Endothelial cell of hepatic sinusoid (primary cell): ENCODE measurements at regions not wholly inside any gene's neighbourhood (a gene's known extent, or its start where the extent isn't known, plus 50 kb on each side); places are given as distances from the start of the nearest gene placed in this dataset.

Experiments used
- in situ Hi-C: cut with HindIII; loops from 2 replicates; pipeline ENCODE4 v1.10.0; 2017; ENCODE audit warnings: low sequenced_read_pairs

DNA sequence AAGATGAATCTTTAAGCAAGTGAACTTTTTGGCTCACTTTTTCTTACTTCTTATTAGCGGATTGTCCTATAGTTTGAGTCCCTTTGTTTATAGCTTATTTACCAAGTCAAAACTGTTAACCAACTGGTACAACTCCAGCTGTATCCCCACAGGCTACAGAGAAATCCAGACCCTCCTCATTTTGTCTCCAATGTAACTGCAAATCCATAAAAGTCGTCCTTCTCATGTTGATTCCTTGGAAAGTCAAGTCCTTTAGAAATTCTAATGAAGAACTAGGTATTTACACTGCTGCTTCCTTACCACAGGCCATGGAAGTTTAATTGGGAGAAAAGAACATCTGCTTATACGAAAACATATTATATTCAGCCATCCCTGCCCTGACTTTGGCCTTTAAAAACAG, 729.1 kb upstream of the NRSN1 start:
- in situ Hi-C loops: no loop called here

DNA sequence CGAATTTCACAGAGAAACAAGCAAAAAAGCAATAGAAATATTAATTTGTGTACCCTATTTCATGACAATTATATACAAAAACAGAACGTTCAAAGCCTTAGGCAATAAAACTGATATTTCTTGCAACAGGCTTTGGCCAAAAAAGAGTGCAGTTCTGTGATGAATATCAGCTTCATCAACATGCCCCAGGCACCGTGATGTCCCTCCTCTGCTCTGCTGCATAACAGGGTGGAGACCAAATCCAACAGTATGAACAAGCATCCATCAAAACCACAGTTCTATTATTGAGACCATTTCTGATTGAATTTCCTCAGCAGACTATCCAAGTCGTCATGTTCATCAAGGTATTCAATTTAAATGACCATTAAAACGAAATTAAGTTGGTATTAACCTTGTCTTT, 722.6 kb upstream of the NRSN1 start:
- in situ Hi-C loops: no loop called here

DNA sequence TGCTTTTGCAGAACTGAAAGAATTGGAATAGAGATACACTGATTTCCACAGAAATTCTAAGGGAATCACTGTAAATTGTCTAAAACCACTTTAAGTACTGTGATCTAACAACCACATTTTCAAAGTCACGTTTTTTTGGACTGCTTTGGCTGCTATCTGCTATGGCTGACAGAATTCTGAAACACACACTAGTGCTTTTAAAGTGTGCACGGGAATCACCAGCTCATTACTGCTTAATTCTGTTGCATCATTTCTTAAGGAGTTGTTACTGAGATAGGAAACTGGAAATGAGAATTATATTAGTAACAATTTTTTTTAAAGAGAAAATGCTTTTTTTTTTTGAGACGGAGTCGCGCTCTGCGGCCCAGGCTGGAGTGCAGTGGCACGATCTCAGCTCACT, 716.5 kb upstream of the NRSN1 start:
- in situ Hi-C loops: no loop called here

DNA sequence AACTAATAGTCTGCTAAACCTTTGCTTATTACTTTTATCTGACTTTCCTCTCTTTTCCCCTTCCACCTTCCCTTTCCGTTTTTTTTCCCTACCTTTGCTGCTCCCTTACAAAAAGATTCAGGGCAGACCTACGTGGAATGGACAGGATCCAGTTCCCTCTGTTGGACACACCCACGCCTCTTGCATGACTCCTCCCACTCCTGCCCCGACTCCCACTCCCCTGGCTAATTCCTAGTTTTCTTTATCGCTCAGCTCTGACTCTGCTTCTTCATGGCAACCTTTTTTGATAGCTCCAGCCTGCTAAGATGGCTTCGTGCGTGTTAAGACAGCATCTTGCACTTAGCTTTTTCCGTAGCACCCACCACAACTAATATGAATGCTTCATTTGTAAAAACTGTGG, 715.6 kb upstream of the NRSN1 start:
- in situ Hi-C loops: no loop called here

DNA sequence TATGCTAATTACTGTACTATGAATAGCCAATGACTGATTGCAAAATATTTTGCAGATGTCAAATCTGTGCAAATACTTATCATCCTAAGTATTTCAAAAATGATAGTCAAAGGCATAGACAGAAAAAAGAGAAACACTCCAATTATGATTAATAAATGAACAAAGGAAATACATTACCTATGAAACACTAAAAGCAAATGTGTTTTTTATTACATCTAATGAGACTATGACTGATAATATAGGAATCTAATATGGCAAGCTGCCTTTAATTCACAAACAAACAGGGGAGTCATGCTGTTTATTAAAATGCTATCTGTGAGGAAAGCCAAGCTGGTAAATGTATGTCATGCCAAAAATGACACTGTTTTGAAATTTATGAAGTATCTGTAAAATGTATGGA, 713.2 kb upstream of the NRSN1 start:
- in situ Hi-C loops: no loop called here

DNA sequence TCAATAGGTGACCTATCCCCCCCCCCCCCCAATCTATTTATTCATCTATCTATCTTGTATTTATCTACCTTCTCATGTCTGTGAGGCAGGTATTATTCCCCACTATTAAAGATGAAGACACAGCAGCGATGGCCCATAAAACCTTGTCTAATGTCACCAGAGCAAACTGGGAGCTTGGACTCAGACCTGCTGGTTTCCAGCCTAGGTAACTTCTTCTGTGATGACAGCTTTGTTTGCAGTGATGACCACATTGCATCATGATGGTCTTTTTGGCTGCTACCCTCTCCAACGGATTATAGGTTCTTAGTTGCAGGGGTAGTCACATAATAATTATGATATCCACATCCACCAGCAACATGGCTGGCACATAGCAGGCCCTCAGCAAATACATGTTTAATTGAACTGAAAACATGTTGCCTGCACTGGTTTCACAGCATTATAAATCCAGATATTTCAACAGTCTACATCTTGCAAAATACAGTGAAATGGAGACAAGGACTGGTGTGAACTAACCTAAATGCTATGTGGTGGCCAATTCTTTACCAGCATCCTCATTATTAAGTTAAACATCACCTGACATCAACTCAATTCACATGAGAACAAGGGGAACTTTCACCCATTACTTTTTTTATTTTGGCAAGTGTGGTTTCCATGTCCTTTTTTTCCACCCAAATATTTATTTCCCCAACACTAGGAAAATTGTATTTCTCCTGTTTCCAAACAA, 712.5 kb upstream of the NRSN1 start:
- in situ Hi-C loops: no loop called here

DNA sequence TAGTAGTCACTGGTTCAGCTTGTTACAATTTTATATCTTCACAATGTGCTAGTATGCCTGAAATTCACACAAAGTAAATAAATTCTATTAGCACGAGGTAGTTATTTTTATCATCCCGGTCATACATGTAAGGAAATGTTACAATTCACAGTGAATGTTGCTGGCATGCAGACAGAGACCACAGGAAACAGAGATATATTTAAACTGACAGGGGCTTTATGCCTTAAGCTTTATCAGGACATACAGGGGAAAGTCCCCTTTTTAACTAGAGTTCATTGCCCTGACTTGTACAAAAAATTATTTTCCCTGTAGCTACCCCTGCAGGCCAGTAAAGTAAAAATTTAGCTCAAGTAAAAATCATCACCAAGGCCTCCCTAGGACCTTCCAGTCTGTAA, 712.0 kb upstream of the NRSN1 start:
- in situ Hi-C loops: no loop called here

DNA sequence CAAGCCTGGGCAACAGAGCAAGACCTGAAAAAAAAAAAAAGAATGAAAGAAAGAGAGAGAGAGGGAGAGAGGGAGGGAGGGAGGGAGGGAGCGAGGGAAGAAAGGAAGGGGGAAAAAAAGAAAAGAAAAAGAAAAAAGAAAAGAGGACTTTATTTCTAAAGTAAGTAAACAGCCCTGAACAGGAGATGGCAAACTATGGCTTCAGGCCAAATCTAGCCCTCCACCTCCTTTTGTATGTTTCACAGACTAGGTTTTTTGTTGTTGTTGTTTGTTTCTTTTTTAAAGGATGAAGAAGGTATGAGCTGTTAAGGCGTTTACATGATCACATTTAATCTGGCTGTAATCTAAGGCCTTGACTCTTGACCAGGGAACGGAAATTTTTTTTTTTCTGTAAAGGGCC, 711.1 kb upstream of the NRSN1 start:
- in situ Hi-C loops: no loop called here

DNA sequence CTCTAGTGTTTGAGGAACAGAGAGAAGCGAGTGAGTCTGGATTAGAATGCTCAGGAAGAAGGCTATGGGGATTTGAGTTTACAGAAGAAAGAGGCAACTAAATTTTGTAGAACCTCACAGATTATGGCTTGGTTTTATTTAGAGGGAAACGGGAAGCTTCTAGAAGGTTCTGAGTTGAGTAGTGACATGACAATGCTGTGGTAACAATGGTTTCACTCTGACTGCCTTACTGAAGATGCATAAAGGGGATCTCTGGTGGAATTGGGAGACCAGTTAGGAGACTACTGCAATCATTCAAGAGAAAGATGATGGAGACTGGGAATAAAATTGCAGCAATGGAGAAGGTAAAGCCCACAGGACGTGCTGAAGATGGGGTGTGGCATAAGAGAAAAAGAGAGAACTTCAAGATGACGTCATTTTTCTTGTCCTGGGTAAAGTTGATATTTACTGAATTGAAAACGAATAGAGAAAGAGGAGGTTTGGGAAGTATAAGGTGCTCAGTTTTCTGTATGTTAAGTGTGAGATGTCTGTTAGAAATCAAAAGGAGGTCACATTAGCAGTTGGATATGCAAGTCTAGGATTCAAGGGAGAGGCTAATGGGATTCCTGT, 710.1 kb upstream of the NRSN1 start:
- in situ Hi-C loops: no loop called here

DNA sequence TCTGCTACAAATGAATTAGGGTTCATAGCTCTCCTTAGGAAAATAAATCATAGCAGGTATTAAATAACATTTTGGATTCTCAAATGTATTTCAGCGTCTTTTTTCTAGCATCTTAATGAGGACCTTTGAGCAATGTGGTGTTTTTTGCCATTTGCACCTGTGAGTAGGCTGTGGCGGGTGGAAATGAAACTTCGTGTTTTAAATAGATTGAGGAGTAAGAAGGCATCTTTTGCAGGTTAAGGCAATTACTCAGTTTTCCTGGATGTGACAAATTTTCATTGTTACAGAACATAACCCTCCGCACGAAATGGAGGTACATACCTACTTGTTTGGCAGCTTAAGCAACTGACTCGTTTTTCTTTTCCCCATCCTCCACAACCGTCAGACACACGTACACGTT, 708.9 kb upstream of the NRSN1 start:
- in situ Hi-C loops: no loop called here

DNA sequence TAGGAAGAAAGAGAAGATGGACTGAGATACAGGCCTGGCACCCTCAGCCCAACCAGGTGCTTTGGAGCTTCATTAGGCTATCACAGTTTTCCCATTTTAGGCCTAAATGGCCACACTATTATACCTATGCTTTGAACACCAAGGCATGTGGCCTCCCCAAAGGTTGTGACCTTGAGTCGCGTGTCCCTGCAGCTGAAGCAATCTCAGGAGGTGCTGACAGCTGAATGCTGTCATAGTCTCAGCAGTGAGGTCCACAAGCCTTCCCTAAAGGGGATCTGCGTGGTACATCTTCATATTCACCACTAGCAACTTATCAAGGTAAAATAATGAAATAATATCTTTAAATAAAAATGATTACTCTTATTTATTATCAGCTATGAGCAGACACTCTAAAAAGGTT, 707.9 kb upstream of the NRSN1 start:
- in situ Hi-C loops: no loop called here

DNA sequence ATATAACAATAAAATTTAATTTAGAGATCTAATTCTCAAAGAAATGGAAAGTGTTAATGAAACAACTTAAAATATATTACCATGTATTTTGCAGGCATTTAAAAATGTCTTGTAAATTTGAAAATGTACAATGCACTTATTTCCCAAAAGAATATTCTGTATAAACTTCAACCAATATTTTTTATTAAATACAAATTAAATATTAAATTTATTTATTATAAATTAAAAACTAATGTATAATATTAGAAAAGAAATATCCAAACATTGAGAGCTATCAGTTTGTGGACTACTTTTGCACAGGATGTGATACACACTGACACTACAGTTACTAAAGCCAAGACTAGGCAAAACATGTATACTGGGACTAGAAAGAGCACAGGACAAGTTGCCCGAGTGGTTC, 707.0 kb upstream of the NRSN1 start:
- in situ Hi-C loops: no loop called here

DNA sequence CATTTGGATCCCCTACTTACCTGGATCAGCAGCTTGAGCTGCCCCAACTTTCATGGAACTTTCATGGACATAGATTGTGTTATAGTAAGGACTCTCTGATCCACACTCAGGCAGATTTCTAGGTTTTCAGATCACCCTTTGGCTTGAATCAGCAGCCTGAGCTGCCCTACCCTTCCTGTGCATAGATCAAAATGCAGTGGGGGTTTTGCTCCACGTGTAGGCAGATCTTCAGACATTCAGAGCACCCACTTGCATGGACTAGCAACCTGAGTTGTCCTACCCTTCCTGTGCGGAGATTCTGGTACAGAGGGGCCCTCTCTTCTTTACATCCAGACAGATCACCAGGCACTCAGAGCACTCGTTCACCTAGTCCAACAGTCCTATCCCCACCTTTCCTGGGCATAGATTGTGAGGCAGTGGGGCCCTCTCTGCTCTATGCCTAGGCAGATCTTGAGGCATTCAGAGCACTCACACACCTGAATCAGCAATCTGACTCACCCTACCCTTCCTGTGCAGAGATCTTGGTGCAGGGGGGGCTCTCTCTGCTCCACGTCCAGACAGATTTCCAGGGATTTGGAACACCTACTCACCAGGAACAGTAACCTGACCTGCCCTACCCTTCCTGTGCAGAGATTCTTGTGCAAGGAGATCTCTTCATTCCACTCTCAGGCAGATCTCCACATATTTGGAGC, 705.2 kb upstream of the NRSN1 start:
- in situ Hi-C loops: no loop called here

DNA sequence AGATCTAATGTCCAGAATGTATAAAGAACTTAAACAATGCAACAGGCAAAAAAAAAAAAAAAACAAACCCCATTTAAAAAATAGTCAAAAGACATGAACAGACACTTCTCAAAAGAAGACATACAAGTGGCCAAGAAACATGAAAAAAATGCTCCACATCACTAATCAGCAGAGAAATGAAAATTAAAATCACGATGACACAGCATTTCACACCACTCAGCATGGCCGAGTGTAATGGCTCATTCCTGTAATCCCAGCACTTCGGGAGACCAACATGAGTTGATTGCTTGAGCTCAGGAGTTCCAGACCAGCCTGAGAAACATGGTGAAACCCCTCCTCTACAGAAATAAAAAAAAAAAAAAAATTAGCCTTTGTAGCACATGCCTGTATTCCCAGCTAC, 701.4 kb upstream of the NRSN1 start:
- in situ Hi-C loops: no loop called here

DNA sequence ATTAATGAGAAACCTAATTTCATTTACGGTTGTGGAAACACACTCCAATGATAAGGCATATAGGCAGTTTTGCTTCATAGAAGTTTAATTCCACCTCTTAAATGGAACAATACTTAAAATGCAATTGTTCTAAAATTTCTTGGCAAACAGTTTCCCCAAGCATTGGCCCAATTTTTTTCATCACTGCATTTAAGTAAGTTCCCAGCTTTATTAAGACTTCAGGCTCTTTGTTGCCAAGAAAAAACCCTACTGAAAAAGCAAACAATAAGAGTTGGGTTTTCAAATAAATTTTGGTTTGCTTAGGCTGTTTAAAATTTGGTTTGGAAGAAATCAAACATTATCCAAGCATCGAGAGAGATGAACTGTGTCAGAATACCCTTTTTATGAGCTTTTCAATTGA, 690.9 kb upstream of the NRSN1 start:
- in situ Hi-C loops: no loop called here

DNA sequence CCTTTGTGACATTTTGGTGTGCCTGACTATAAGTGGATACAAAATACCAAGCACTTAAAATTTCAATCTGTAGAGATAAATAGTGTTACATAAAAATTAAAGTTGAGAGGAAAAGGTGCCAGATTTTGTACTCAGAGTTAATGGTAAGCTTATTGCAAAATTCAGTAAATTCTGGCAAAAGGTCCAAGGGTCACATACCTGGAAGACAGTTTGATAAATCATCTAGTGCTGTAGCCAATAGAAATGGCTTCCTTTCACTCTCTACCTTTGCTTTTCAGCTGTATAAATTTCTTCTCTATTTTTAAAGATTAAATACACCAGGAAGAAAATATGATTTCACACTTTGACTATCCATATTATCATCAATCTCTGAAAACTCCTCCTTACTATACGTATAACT, 690.2 kb upstream of the NRSN1 start:
- in situ Hi-C loops: no loop called here

DNA sequence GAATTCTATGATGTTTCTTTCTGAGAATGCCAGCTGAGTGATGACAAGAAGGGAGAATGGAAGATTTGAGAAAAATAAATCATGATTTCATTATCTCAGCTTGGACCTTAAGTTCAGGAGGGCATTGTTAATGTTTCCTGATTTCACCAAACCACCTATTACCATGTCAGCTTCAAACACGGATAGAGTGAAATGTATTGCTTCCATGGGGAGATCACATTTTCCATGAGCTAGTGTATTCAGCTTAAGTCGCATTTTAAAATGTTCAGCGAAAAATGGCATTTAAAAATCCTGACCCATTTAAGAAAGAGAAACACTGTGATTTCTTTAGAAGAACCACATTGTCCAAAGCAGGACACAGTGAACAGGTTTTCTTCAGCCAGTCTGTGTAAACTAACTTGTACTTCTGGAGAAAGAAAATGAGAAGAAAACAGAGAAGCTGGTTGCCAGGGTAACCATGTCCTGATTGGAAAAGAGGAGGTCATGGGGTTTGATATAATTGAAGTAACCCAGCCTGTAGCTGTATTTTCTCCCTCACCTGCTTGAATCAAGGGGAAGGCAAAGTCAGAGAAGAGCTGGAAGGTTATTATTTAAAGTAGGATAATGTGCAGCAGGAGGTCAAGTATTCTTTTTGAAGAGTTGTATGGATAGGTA, 684.1 kb upstream of the NRSN1 start:
- in situ Hi-C loops: no loop called here

DNA sequence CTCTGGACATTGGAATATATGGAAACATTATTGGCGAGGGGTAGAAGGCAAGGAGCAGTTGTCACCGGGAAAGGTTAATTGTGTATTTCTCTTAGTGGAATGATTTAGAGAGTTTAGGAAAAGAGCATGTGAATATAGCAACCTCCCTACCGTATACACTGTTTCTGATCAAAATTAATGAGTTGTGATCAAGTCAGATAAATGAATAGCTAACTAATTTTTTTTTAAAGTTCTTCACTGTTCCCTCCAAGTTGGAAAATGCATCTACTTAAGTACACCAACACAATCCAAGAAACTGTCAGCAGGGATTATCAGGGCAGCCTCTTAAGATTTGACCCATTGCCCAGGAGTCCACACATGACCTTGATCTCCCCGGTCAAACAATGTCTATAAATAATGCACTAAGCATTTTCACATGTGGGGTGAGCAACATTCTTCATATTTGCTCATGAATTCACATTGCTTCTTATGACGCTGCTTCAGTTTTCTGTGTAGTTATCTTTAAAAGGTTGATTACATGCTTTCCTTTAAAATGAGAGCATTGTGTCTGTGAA, 680.8 kb upstream of the NRSN1 start:
- in situ Hi-C loops: no loop called here

DNA sequence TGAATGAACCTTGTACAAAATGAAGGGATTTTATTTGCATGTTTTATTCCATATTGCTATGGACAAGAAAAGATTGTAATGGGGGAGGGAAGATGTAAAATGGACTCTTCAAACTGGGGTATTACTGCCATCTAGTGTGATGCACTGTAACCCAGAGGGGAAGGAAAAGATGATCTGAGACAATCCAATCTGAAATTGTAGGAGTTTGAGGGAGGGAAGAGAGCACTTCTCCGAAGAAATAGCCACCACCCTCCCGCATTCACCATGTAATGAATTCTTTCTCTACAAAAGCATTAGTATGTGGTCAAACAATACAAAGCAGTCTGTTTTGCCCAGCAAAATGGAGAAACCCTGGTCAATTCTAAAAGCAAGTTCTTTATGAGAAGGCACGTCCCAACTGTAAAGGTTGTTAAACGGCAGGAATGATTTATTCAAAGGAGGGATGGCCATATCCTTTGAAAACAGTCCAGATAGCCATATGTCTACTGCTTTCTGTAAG, 679.5 kb upstream of the NRSN1 start:
- in situ Hi-C loops: no loop called here

DNA sequence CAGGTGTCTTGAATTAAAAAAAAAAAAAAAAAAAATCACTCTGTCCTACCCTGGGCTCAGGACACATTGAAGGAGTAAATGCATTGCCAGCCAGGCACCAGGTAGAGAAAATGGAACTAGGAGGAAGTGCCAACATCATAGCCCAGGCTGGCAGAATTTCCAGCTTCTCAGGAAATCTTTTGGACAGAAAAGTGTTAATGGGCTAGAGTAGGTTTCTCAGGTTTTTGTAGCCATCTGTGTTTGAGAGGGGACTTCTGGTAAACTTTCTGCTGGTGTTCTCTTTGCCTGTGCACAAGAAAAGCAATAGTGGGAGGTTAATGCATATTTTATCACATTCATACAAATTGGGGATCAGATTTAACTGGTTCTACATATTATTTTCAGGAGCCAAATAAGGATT, 678.3 kb upstream of the NRSN1 start:
- in situ Hi-C loops: no loop called here

DNA sequence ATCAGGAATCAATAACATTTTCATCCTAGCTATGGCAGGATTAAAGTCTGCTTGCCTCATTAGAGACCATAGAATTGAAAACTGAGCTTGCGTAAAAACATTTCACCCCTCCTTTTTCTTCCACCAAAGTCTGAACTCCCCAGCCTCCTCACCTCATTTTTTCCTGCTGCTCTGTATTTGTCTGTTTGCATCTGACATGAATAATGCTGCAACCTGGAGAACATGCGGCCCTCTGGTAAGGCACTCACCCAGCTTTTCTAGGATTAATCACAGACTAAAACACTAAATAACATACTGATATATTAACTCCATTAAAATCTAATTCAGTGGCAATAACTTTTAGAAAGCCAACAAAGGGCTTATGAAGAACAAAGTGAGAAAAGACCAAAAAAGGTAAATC, 677.7 kb upstream of the NRSN1 start:
- in situ Hi-C loops: no loop called here
